ENCODE measurements at regions not wholly inside any gene's neighbourhood (a gene's known extent, or its start where the extent isn't known, plus 50 kb on each side); places are given as distances from the start of the nearest gene placed in this dataset.

DNA sequence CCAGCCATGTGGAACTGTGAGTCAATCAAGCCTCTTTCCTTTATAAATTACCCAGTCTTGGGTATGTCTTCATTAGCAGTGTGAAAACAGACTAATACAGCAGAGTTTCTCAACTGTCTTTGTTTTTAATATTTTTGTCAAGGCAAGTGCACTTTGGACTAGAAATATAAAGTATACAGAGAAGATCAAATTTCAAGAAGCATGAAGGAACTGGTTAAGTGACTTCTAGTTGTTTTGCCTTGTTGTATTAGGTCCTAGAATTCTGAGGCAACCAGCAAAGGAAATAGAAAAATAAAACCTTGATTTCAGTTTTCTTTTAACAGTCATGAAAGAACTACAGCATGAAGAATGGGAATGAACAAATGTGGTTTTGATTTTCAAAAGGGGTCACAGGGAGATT is 131.1 kb upstream of the PTGFR start:
- intact Hi-C loops (cut with DNase I, micrococcal nuclease) = no loop called here
- TF ChIP-seq, protein P1, sequence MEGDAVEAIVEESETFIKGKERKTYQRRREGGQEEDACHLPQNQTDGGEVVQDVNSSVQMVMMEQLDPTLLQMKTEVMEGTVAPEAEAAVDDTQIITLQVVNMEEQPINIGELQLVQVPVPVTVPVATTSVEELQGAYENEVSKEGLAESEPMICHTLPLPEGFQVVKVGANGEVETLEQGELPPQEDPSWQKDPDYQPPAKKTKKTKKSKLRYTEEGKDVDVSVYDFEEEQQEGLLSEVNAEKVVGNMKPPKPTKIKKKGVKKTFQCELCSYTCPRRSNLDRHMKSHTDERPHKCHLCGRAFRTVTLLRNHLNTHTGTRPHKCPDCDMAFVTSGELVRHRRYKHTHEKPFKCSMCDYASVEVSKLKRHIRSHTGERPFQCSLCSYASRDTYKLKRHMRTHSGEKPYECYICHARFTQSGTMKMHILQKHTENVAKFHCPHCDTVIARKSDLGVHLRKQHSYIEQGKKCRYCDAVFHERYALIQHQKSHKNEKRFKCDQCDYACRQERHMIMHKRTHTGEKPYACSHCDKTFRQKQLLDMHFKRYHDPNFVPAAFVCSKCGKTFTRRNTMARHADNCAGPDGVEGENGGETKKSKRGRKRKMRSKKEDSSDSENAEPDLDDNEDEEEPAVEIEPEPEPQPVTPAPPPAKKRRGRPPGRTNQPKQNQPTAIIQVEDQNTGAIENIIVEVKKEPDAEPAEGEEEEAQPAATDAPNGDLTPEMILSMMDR (IDR thresholded peaks at IDR 0.05) = no peak
- ATAC-seq (no peak), DNase-seq (no peak)
- H3K9me3 ChIP-seq = no peaks in the 10 kb centered on the region
- no peak overlapping the region for H3K4me3 ChIP-seq
- no peaks in the 10 kb centered on the region for H3K36me3 ChIP-seq (ENCODE audit: low read depth)
- H3K4me1 ChIP-seq (ENCODE audit: low read depth) = no peaks in the 10 kb centered on the region

DNA sequence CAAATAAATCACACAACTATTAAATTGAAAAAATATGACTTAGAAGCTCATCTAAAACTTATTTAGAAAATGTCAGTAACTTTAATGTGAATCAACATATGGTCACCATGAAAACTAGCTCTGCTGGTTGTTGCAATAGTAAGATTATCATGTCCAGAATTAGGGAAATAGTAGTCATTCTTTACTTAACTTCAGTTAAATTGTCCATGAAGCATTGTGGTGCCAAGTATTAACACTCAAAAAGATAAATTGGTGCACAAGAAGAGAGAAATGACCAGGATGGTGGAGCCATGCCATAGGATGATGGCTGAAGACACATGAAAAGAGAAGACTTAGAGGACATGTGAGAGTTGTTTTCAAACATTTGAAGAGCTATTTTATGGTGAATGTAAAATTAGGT is 130.2 kb upstream of the PTGFR start:
- TF ChIP-seq, protein P1 (IDR thresholded peaks at IDR 0.05) = no peak
- Histone ChIP-seq H3K4me1 (ENCODE audit: low read depth) (no peaks in the 10 kb centered on the region), H3K36me3 (ENCODE audit: low read depth) (no peaks in the 10 kb centered on the region), H3K9me3 (no peaks in the 10 kb centered on the region), H3K4me3 (no peak overlapping the region)
- no peak for ATAC-seq
- intact Hi-C loops (cut with DNase I, micrococcal nuclease) = no loop called here
- no peak for DNase-seq

DNA sequence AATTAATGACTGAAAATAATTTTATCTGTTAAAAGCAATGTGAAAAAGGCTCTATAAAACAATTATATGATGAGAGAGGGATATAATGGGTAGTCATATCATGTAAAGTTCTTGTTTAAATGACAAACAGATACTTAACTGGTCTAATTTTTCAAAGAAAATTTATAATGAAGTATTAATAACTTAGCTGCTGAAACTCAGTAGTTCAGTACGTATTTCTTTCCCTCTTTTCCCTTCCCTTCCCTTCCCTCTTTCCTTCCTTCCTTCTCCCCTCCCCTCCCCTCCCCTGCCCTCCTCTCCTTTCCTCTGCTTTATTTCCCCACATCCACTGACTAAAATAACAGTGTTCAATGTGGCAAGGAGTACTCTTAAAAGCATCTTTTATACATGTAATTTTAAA is 123.1 kb upstream of the PTGFR start:
- DNase-seq = no peak
- H3K36me3 ChIP-seq (ENCODE audit: low read depth) = no peaks in the 10 kb centered on the region
- no peak overlapping the region for H3K4me3 ChIP-seq
- H3K4me1 ChIP-seq (ENCODE audit: low read depth) = no peaks in the 10 kb centered on the region
- intact Hi-C loops (cut with DNase I, micrococcal nuclease) = no loop called here
- ATAC-seq = no peak
- TF ChIP-seq, protein P1 (IDR thresholded peaks at IDR 0.05) = no peak
- H3K9me3 ChIP-seq = no peaks in the 10 kb centered on the region

- Histone ChIP-seq H3K36me3 (ENCODE audit: low read depth) (no peaks in the 10 kb centered on the region), H3K9me3 (no peaks in the 10 kb centered on the region), H3K4me3 (no peak overlapping the region), H3K4me1 (ENCODE audit: low read depth) (no peaks in the 10 kb centered on the region)
- TF ChIP-seq, protein P1 (IDR thresholded peaks at IDR 0.05) = no peak
- ATAC-seq = no peak
- intact Hi-C loops (cut with DNase I, micrococcal nuclease) = no loop called here
- no peak for DNase-seq
Measured at GRCh38 chr1:78369546-78369945, 121.2 kb upstream of the PTGFR start.

DNA sequence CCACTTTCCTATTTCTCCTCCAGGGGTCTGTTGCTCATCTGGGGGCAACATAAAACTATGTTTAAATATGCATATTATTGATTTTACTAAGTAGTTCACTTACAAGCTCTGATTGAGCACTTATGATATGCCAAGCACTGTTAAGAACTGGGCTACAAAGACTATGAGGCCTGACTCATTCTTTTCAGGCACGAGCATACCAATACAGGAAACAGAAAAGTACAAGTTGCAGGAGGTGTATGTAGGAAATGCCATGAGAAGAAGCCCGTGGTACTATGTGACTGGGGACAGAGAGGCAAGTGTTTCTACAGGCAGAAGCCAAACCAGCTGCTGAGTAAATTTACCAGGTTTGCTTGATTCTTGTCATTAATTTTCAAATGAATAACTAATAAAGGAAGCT is 120.4 kb upstream of the PTGFR start:
- intact Hi-C loops (cut with DNase I, micrococcal nuclease) = no loop called here
- TF ChIP-seq, protein P1 (IDR thresholded peaks at IDR 0.05) = no peak
- no peak for DNase-seq
- no peaks in the 10 kb centered on the region for H3K36me3 ChIP-seq (ENCODE audit: low read depth)
- no peak overlapping the region for H3K4me3 ChIP-seq
- no peaks in the 10 kb centered on the region for H3K4me1 ChIP-seq (ENCODE audit: low read depth)
- H3K9me3 ChIP-seq = no peaks in the 10 kb centered on the region
- no peak for ATAC-seq

GRCh38 chr1:78370779-78371482 is 119.8 kb upstream of the PTGFR start:
- no peaks in the 10 kb centered on the region for H3K4me1 ChIP-seq (ENCODE audit: low read depth)
- intact Hi-C loops (cut with DNase I, micrococcal nuclease) = no loop called here
- H3K36me3 ChIP-seq (ENCODE audit: low read depth) = no peaks in the 10 kb centered on the region
- H3K9me3 ChIP-seq = no peaks in the 10 kb centered on the region
- no peak for DNase-seq
- H3K4me3 ChIP-seq = no peak overlapping the region
- no peak for ATAC-seq
- TF ChIP-seq, protein P1 (IDR thresholded peaks at IDR 0.05) = no peak
